Stimulated activated CD4-positive, alpha-beta T cell treated with anti-CD3 and anti-CD28 coated beads, Interleukin-1b, Interleukin-23, amount 100 ng/mL, for 4 hours (primary cell): ENCODE measurements at regions not wholly inside any gene's neighbourhood (a gene's known extent, or its start where the extent isn't known, plus 50 kb on each side); places are given as distances from the start of the nearest gene placed in this dataset.

ENCODE experiments used
- DNase-seq, 2 donors: peaks; one replicate each; pipeline ENCODE4 v3.0.0-alpha.2; 2020; ENCODE audit warnings: low read depth in 2 of 2

DNA sequence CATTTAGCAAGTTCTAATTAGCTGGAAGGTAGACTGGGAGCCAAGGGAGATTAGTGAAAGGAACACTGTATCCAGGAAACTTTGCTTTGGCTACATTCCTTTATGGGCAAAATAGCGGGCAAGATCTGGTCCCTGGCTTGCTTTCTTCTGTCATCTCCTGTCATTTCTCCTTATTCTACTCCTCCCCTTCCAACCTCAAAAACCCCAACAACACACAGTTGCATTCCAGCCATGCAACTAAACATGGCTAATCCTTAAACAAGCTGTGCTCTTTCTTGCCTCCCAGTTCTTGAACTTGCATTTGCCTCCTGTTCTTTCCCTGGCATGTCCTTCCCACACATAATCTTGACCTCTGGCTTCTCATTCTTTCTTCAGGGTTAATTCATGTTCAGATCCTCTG lies 59.5 kb upstream of the CDCA7L start:
- no peak for DNase-seq

DNA sequence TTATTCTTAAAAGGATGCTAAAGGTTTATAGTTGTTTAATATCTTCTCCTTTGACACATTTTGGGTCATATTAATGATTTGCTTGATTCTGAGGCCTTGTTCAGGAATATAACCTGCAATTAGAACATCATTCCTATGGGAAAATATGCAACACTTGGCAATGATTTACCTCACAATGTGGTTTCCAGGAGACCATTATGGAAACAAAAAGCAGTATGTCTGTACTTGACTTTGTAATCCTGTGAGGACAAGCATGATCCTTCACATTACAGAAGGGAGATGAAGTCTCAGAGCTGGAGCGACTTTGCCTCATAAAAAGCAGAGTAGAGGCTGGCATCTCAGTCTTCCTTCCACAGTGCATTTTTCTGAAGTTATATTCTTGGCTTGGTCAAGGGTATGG lies 57.0 kb upstream of the CDCA7L start:
- no peak for DNase-seq

DNA sequence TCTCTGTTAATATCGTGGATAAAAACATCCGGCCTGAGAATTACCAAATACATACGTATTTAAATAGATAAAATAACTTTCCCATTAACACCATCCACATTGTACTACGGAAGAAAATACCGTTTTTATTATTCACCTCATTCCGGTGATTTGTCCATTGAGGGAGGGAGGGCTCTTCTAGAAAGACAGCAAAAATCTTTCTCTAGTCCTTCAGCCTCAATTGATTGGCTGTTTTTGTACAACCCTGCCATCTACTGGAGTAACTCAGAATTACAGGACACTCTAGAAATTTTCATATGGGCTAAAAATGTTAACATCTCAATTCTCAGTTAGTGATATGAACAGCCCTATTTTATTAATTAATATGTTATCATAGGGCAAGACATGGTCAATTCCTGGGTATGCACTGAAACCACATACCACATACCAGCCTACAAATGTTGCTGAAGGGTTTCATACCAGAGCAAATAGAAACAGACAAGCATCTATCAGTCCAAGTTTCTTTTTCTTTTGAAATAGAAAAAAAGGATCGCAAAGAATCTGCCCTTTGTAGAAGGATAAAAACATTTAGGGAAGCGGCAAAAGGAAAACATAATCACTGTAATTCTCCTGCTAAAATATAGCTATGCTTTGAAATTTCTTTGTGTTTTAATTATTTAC lies 55.8 kb upstream of the CDCA7L start:
- DNase-seq = peak in 1 of 2 donors; percentile 45

DNA sequence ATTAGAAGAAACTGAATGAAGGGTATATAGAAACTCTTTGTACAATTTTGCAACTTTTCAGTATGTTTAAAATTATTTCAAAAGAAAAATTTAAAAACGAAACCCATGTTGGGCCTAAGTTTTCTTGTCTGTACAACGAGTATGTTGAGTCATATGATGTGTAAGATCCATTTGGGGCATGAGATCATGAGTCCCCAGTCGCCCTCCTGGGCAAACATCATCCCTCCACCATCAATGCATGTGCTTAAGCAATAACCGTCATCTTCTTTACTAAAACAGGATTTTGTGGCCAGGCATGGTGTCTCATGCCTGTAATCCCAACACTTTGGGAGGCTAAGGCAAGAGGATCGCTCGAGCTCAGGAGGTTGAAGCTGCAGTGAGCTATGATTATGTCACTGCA lies 54.2 kb upstream of the CDCA7L start:
- DNase-seq = no peak

DNA sequence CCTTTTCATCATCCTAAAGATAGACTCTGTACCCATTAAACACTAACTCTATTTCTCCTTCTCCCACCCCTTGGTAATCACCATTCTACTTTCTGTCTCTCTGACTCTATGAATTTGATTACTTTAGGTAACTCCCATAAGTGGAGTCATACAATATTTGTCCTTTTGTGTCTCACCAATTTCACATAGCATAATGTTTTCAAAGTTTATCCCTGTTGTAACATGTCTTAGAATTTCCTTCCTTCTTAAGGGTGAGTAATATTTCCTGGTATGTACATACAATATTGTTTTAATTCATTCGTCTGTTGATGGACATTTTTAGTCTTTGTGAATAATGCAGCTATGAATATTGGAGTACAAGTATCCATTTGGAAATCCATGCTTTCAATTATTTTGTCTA lies 50.9 kb upstream of the CDCA7L start:
- no peak for DNase-seq
